H1 (cell line): ENCODE measurements at regions not wholly inside any gene's neighbourhood (a gene's known extent, or its start where the extent isn't known, plus 50 kb on each side); places are given as distances from the start of the nearest gene placed in this dataset.

Experiments used
- CTCF ChIA-PET: fragments of 300-600 bp; sonication (Branson Sonifier 250); formaldehyde crosslinking; loops from one replicate; lab custom pipeline; 2021; ENCODE audit not compliant: partially characterized antibody; lab: Charles Lee
- POLR2A ChIA-PET: fragments of 300-600 bp; sonication (Branson Sonifier 250); formaldehyde crosslinking; loops from one replicate; lab custom pipeline; 2021; ENCODE audit warnings: inconsistent platforms; ENCODE audit not compliant: partially characterized antibody; lab: Charles Lee
- DNase-seq, 2 experiments: peaks; one replicate each; pipeline versions ENCODE4 v3.0.0 to v3.0.0-alpha.2; 2010 to 2022; ENCODE audit warnings: low spot score in 2 of 2, low read depth in 1 of 2, mixed read lengths in 1 of 2
- FAIRE-seq: peaks from 2 replicates; lab custom pipeline; 2011; peaks lifted over from hg19 to GRCh38; lab: Jason Lieb, UNC
- H2AFZ ChIP-seq: 2 replicates; pipeline ENCODE4 v1.8.1; 2012; ENCODE audit warnings: low read length, inconsistent platforms
- H2AK5ac ChIP-seq: 2 replicates; pipeline ENCODE4 v1.6.1; 2013; ENCODE audit warnings: low read depth, low read length
- H2BK120ac ChIP-seq: replicated peaks from 2 replicates; pipeline ENCODE3; 2013; ENCODE audit warnings: low read depth, low read length, inconsistent platforms
- H2BK12ac ChIP-seq: 2 replicates; pipeline ENCODE4 v1.6.1; 2013; ENCODE audit warnings: low read depth, low read length
- H2BK15ac ChIP-seq: 2 replicates; pipeline ENCODE4 v1.6.1; 2013; ENCODE audit warnings: low read length
- H2BK20ac ChIP-seq: 2 replicates; pipeline ENCODE4 v1.6.1; 2013; ENCODE audit warnings: low read length
- H2BK5ac ChIP-seq: 2 replicates; pipeline ENCODE4 v1.6.1; 2013; ENCODE audit warnings: low read depth, low read length
- H3K14ac ChIP-seq: 2 replicates; pipeline ENCODE4 v1.6.1; 2013; ENCODE audit warnings: inconsistent platforms; ENCODE audit not compliant: insufficient read length
- H3K18ac ChIP-seq: 2 replicates; pipeline ENCODE4 v1.6.1; 2013; ENCODE audit warnings: low read length; ENCODE audit errors: extremely low read depth
- H3K23ac ChIP-seq: 2 replicates; pipeline ENCODE4 v1.6.1; 2013; ENCODE audit warnings: inconsistent platforms; ENCODE audit not compliant: insufficient read length
- H3K23me2 ChIP-seq: 2 replicates; pipeline ENCODE4 v1.6.1; 2013; ENCODE audit warnings: low read depth, low read length
- H3K27ac ChIP-seq: 2 replicates; pipeline ENCODE4 v1.6.1; 2011; ENCODE audit warnings: low read depth, low read length, inconsistent platforms
- H3K27me3 ChIP-seq, 4 experiments: replicated peaks in 1 of 4; 1 replicate in 1 of 4; 2 replicates in 3 of 4; pipeline versions ENCODE4 v1.6.1 to v1.8.1; 2011 to 2013; ENCODE audit warnings: low read length in 3 of 4, mild to moderate bottlenecking in 3 of 4, inconsistent platforms in 2 of 4, mixed read lengths in 2 of 4, moderate library complexity in 1 of 4; ENCODE audit not compliant: control insufficient read depth in 3 of 4, insufficient read depth in 3 of 4; ENCODE audit errors: extremely low read depth in 1 of 4
- H3K36me3 ChIP-seq, 4 experiments: 2 replicates each; pipeline versions ENCODE4 v1.6.1 to v1.8.1; 2011 to 2013; ENCODE audit warnings: mild to moderate bottlenecking in 4 of 4, low read length in 3 of 4, moderate library complexity in 2 of 4, control low read depth in 1 of 4, inconsistent platforms in 1 of 4; ENCODE audit not compliant: insufficient read depth in 4 of 4, control insufficient read depth in 2 of 4
- H3K4ac ChIP-seq: replicated peaks from 2 replicates; pipeline ENCODE3; 2013; ENCODE audit warnings: low read length, low read depth, mixed read lengths, inconsistent platforms; ENCODE audit not compliant: insufficient read length
- H3K4me1 ChIP-seq, 4 experiments: replicated peaks in 1 of 4; 1 replicate in 1 of 4; 2 replicates in 3 of 4; pipeline versions ENCODE4 v1.6.1 to v1.8.1; 2011 to 2013; ENCODE audit warnings: low read length in 3 of 4, inconsistent platforms in 2 of 4, mixed read lengths in 1 of 4; ENCODE audit not compliant: insufficient read depth in 4 of 4, control insufficient read depth in 3 of 4
- H3K4me2 ChIP-seq, 2 experiments: 2 replicates each; pipeline versions ENCODE4 v1.6.1 to v1.8.1; 2011 to 2013; ENCODE audit warnings: low read depth in 2 of 2, low read length in 2 of 2, control low read depth in 1 of 2, inconsistent platforms in 1 of 2, mild to moderate bottlenecking in 1 of 2; ENCODE audit not compliant: insufficient read depth in 1 of 2
- H3K4me3 ChIP-seq, 4 experiments: fragments of 200-600, 300-600 bp in 1 of 4; sonication (generic), shearing (Covaris generic), sonication (Bioruptor Twin) in 1 of 4; 2 replicates each; pipeline versions ENCODE4 v1.5.1 to v1.8.1; 2011 to 2016; ENCODE audit warnings: low read length in 4 of 4, low read depth in 3 of 4, control low read depth in 2 of 4, inconsistent platforms in 2 of 4, mild to moderate bottlenecking in 2 of 4, mixed read lengths in 1 of 4, moderate library complexity in 1 of 4; ENCODE audit not compliant: insufficient read depth in 2 of 4; ENCODE audit errors: extremely low read depth in 1 of 4
- H3K56ac ChIP-seq: replicated peaks from 2 replicates; pipeline ENCODE3; 2013; ENCODE audit warnings: low read depth, mild to moderate bottlenecking, mixed read lengths, low read length, inconsistent platforms; ENCODE audit not compliant: insufficient read length
- H3K79me1 ChIP-seq: 2 replicates; pipeline ENCODE4 v1.6.1; 2013; ENCODE audit warnings: low read depth, low read length, control low read depth
- H3K79me2 ChIP-seq, 2 experiments: 2 replicates each; pipeline versions ENCODE4 v1.6.1 to v1.8.1; 2012 to 2013; ENCODE audit warnings: low read length in 2 of 2, mild to moderate bottlenecking in 2 of 2, inconsistent platforms in 1 of 2; ENCODE audit not compliant: insufficient read depth in 2 of 2, control insufficient read depth in 1 of 2
- H3K9ac ChIP-seq, 4 experiments: replicated peaks in 1 of 4; 1 replicate in 1 of 4; 2 replicates in 3 of 4; pipeline versions ENCODE4 v1.6.1 to v1.8.1; 2011 to 2013; ENCODE audit warnings: low read depth in 3 of 4, low read length in 3 of 4, control low read depth in 2 of 4, mild to moderate bottlenecking in 2 of 4, moderate library complexity in 2 of 4, inconsistent platforms in 1 of 4; ENCODE audit errors: extremely low read depth in 1 of 4
- H3K9me3 ChIP-seq, 2 experiments: 2 replicates each; pipeline versions ENCODE4 v1.6.1 to v1.8.1; 2012 to 2013; ENCODE audit warnings: mild to moderate bottlenecking in 2 of 2, moderate library complexity in 2 of 2, control low read depth in 1 of 2, inconsistent platforms in 1 of 2, low read depth in 1 of 2, low read length in 1 of 2, mixed read lengths in 1 of 2; ENCODE audit not compliant: insufficient read depth in 2 of 2
- H4K20me1 ChIP-seq, 2 experiments: replicated peaks in 1 of 2; 2 replicates each; pipeline versions ENCODE3 to v1.8.1; 2011 to 2013; ENCODE audit warnings: inconsistent platforms in 2 of 2, low read length in 2 of 2, mild to moderate bottlenecking in 1 of 2; ENCODE audit not compliant: insufficient read depth in 2 of 2, control insufficient read depth in 1 of 2
- H4K5ac ChIP-seq: 2 replicates; pipeline ENCODE4 v1.6.1; 2013; ENCODE audit warnings: low read length, low read depth, mixed read lengths, inconsistent platforms; ENCODE audit not compliant: insufficient read length
- H4K8ac ChIP-seq: 2 replicates; pipeline ENCODE4 v1.8.0; 2013; ENCODE audit warnings: mild to moderate bottlenecking, moderate library complexity, low read length, inconsistent platforms; ENCODE audit not compliant: insufficient read depth; ENCODE audit errors: extremely low read depth
- H4K91ac ChIP-seq: replicated peaks from 2 replicates; pipeline ENCODE3; 2013; ENCODE audit warnings: low read length, mixed read lengths, inconsistent platforms; ENCODE audit not compliant: insufficient read length
- E2F6 ChIP-seq: IDR thresholded peaks from 2 replicates; pipeline ENCODE4 v1.6.1; 2012; ENCODE audit warnings: inconsistent platforms
- KDM5A ChIP-seq: fragments of 200-600 bp; IDR thresholded peaks from 2 replicates; pipeline ENCODE4 v1.7.1; 2012; ENCODE audit warnings: mild to moderate bottlenecking, low read length, inconsistent platforms, mixed read lengths
- USF2 ChIP-seq: IDR thresholded peaks from 2 replicates; pipeline ENCODE4 v1.6.1; 2011; ENCODE audit warnings: low read length, improper control_type of control experiment
- WGBS, 2 experiments: shearing (Covaris generic) in 1 of 2; methylation state at CpG; one replicate each; pipeline versions ENCODE4 v1.1.6 to v1.1.7; 2013 to 2015; ENCODE audit warnings: low lambda C conversion rate in 2 of 2, mixed read lengths in 2 of 2, inconsistent platforms in 1 of 2, low coverage in 1 of 2, missing lambda C conversion rate in 1 of 2; ENCODE audit not compliant: insufficient replicate concordance in 2 of 2, insufficient coverage in 1 of 2, insufficient read length in 1 of 2; ENCODE audit errors: extremely low coverage in 1 of 2, missing lambda C conversion rate in 1 of 2; 5-methylcytosine and 5-hydroxymethylcytosine counted together

- Histone ChIP-seq H4K91ac (no peak overlapping the region), H3K18ac (no peak overlapping the region), H3K27me3 (no peaks in the 10 kb centered on the region), H3K79me2 (no peaks in the 10 kb centered on the region), H3K4me1 (peaks cover 0 to 7% (median 2%) of the 10 kb centered on the region in 4 experiments; a peak in 2 of 7 replicates), H2AFZ (peak overlapping the region; percentile 39; the same call in 1 of the 2 replicates), H3K4ac (no peak overlapping the region), H3K23ac (no peak overlapping the region), H2BK120ac (no peak overlapping the region), H2BK20ac (no peak overlapping the region), H2BK5ac (no peak overlapping the region), H3K23me2 (no peaks in the 10 kb centered on the region), H2BK12ac (no peak overlapping the region), H4K8ac (no peak overlapping the region), H2BK15ac (no peak overlapping the region), H3K4me2 (no peak overlapping the region; a peak in 1 of 4 replicates), H3K9me3 (no peaks in the 10 kb centered on the region), H4K20me1 (no peaks in the 10 kb centered on the region), H3K56ac (no peak overlapping the region), H3K27ac (no peak overlapping the region), H3K79me1 (no peaks in the 10 kb centered on the region; the same call in 1 of the 2 replicates), H3K36me3 (no peaks in the 10 kb centered on the region), H3K14ac (no peak overlapping the region), H3K9ac (no peak overlapping the region), H4K5ac (no peak overlapping the region), H2AK5ac (no peak overlapping the region), H3K4me3 (no peak overlapping the region)
- 87% methylated on average over 7 of the region's 7 CpGs; no CpG with 5 or more reads in 1 of the 2 experiments for WGBS, 2 experiments
- POLR2A ChIA-PET: no interaction called here
- FAIRE-seq (peak; percentile 7), DNase-seq (no peak)
- TF ChIP-seq E2F6 (no peak), USF2 (no peak), KDM5A (no peak)
- CTCF ChIA-PET: interaction anchor here (0.6 kb wide), 1 partner anchor 81 kb away, joined by 3 read pairs; no protein-coding TSS in a partner anchor
Observed at GRCh38 chr2:21441442-21441841, 317.7 kb downstream of the TDRD15 start.
